ENCODE measurements at regions not wholly inside any gene's neighbourhood (a gene's known extent, or its start where the extent isn't known, plus 50 kb on each side); places are given as distances from the start of the nearest gene placed in this dataset.

DNA sequence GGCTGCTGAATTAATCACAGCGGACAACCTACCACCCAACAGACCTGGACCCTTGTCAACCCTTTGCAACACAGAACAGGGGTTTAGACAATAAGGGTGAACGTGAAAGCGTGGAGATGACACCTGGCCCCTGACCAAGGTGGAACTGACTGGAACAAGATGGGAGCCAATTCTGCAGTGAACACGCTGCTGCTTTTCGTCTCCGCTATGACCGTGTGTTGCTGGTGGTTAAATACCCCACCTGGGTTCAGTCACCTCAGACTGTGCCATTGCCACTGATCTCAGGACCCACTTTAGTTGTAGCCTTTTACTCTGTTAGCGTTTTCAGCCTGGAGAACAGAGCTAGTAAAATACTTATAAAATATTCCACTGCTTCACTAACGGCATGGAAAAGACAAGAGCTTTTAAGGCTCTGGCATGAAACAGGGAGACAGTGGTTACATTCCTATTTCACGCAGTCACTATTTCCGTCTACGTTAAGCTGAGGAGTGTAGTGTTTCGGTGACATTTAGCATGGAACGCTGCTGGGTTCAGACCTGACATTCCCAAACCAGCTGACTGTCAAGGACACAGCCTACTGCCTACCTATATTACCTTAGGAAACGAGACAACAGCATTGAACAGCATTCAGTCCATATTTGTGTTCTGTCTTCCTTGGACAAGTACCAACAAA, 119.5 kb upstream of the PRSS1 start:
- TF ChIP-seq POLR2A (IDR thresholded peaks at IDR 0.05) (no peak), CTCF (IDR thresholded peaks at IDR 0.05) (no peak), EP300 (IDR thresholded peaks at IDR 0.05) (no peak)

Measured in tibial nerve (tissue), 4 donors.